OCI-LY7 (cell line): ENCODE measurements at regions not wholly inside any gene's neighbourhood (a gene's known extent, or its start where the extent isn't known, plus 50 kb on each side); places are given as distances from the start of the nearest gene placed in this dataset.

ENCODE experiments used
- EZH2phosphoT487 ChIP-seq: fragments of 200-600 bp; sonication (generic); IDR thresholded peaks from 2 replicates; pipeline ENCODE4 v1.6.1; 2018; ENCODE audit warnings: low read depth, borderline replicate concordance, mild to moderate bottlenecking, mixed run types, antibody characterized with exemption, low read length, moderate library complexity, mixed read lengths
- TF ChIP-seq, protein P1 (sequence below): fragments of 200-600 bp; sonication (generic); conservative IDR thresholded peaks from 2 replicates; pipeline ENCODE4 v1.5.1; 2014; ENCODE audit warnings: mild to moderate bottlenecking, antibody characterized with exemption, low read length, moderate library complexity, mixed read lengths

- TF ChIP-seq, protein P1, sequence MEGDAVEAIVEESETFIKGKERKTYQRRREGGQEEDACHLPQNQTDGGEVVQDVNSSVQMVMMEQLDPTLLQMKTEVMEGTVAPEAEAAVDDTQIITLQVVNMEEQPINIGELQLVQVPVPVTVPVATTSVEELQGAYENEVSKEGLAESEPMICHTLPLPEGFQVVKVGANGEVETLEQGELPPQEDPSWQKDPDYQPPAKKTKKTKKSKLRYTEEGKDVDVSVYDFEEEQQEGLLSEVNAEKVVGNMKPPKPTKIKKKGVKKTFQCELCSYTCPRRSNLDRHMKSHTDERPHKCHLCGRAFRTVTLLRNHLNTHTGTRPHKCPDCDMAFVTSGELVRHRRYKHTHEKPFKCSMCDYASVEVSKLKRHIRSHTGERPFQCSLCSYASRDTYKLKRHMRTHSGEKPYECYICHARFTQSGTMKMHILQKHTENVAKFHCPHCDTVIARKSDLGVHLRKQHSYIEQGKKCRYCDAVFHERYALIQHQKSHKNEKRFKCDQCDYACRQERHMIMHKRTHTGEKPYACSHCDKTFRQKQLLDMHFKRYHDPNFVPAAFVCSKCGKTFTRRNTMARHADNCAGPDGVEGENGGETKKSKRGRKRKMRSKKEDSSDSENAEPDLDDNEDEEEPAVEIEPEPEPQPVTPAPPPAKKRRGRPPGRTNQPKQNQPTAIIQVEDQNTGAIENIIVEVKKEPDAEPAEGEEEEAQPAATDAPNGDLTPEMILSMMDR: no peak
- TF ChIP-seq EZH2phosphoT487: no peak
These were observed 73.7 kb upstream of the EYS start for GRCh38 chr6:65780691-65781090.
